ENCODE measurements at regions not wholly inside any gene's neighbourhood (a gene's known extent, or its start where the extent isn't known, plus 50 kb on each side); places are given as distances from the start of the nearest gene placed in this dataset.

DNA sequence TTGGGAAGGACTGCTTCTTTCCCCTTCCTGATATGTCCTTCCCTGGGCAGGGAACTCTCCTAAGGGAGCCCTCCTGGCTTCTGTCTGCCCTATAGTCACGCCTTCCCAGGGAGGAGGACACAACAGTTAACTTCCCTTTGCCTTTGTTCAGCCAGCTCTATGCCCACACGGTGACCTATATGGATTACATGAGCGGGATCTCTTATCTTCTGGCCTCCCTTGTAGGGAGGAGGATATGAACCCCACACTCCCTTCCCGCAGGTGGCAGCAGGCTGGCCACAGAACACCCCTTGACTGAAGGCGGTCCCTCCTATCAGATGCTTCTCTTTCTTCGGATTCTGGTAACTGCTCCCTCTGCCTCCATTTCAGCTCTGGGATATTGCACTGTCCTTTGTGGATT is 135.6 kb upstream of the MAX start:
- CTCF ChIA-PET: interaction anchor here (1.1 kb wide), 1 partner anchor 26 kb away, joined by 3 read pairs; no protein-coding TSS in a partner anchor
- H3K9me3 Mint-ChIP-seq: no peaks in the 10 kb centered on the region
- DNase-seq: no peak
- peaks cover 19% of the 10 kb centered on the region for H3K27me3 Mint-ChIP-seq
- H3K27ac Mint-ChIP-seq: no peak overlapping the region
- peaks cover 2% of the 10 kb centered on the region for H3K36me3 Mint-ChIP-seq
- no peak overlapping the region for H3K4me3 Mint-ChIP-seq
- H3K4me1 Mint-ChIP-seq: peaks cover 5% of the 10 kb centered on the region

DNA sequence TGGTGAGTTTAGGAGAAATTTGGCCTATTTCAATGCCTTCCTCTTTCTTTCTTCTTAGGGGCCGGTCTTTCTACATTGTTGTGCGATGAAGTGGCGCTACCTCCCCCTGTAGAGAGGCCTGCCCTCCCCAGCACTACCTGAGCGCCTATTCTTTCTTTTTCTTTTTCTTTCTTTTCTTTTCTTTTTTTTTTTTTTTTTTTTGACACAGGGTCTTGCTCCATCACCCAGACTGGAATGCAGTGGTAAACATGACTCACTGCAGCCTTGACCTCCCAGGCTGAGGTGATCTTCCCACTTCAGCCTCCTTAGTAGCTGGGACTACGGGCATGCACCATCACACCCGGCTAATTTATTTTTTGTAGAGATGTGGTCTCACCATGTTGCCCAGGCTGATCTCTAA is 136.1 kb upstream of the MAX start:
- CTCF ChIA-PET: interaction anchor here (1.1 kb wide), 1 partner anchor 26 kb away, joined by 3 read pairs; no protein-coding TSS in a partner anchor
- peaks cover 2% of the 10 kb centered on the region for H3K36me3 Mint-ChIP-seq
- no peak for DNase-seq

DNA sequence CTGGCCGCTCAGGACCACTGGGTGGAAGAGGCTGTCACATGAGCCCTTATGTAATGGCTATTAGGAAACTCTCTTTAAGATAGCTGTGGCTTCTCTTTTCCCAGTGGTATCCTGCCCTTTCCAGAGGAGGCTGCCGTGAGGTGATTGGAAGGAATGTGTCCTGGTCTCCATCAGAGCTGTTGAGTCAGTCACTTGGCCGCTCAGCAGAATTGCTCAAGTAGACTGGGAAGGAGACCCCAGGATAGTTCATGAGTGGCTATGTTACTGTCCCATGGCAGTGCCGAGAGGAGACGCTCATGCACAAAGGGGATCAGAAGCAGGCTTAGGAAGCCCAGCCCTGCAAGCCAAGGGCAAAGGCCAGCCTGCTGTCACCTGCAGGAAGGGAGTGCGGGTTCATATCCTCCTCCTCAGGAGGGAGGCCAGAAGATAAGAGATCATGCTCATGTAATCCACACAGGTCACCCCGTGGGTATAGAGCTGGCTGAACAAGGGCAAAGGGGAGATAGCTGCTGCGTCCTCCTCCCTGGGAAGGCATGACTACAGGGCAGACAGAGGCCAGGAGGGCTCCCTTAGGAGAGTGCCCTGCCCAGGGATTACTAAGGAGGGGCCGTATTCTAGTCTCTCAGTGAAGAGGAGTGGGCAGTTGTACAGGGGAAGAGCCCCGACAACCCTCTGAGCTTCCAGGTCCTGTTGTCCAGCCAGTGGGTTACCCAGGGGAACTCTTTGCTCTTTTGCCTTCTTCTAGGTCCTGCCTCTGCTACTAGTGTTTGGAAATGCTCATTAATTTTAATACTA is 137.0 kb upstream of the MAX start:
- Mint-ChIP-seq H3K27me3 (peaks cover 17% of the 10 kb centered on the region), H3K4me1 (peaks cover 5% of the 10 kb centered on the region), H3K36me3 (peaks cover 2% of the 10 kb centered on the region), H3K27ac (no peak overlapping the region), H3K9me3 (no peaks in the 10 kb centered on the region), H3K4me3 (no peak overlapping the region)
- CTCF ChIA-PET: interaction anchor here (1.6 kb wide), 1 partner anchor 15 kb away, joined by 7 read pairs; no protein-coding TSS in a partner anchor
- no peak for DNase-seq

More for the DNA sequence above, 136.1 kb upstream of the MAX start:
- peaks cover 5% of the 10 kb centered on the region for H3K4me1 Mint-ChIP-seq
- no peaks in the 10 kb centered on the region for H3K9me3 Mint-ChIP-seq
- no peak overlapping the region for H3K27ac Mint-ChIP-seq
- no peak overlapping the region for H3K4me3 Mint-ChIP-seq
- H3K27me3 Mint-ChIP-seq: peaks cover 19% of the 10 kb centered on the region

DNA sequence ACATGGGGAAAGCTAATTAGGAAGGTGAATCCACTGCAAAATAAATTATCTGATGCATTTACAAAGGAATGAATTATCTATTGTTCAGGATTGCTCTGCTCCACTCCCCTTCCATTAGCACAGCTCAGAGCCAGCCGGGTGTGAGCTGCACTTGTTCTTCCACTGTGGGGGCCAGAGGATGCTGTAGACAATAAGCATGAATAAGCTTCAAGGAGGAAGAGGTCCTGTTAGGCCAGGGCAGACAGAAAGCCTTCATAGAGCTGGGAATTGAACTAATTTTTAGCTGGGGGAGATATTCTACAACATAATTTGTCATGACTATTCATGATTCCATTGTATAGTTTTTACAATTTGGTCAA is 137.6 kb upstream of the MAX start:
- Mint-ChIP-seq H3K4me1 (peaks cover 5% of the 10 kb centered on the region), H3K9me3 (no peaks in the 10 kb centered on the region), H3K27me3 (peaks cover 13% of the 10 kb centered on the region), H3K27ac (no peak overlapping the region), H3K4me3 (no peak overlapping the region), H3K36me3 (peaks cover 2% of the 10 kb centered on the region)
- CTCF ChIA-PET: interaction anchor here (1.6 kb wide), 1 partner anchor 15 kb away, joined by 7 read pairs; no protein-coding TSS in a partner anchor
- no peak for DNase-seq

DNA sequence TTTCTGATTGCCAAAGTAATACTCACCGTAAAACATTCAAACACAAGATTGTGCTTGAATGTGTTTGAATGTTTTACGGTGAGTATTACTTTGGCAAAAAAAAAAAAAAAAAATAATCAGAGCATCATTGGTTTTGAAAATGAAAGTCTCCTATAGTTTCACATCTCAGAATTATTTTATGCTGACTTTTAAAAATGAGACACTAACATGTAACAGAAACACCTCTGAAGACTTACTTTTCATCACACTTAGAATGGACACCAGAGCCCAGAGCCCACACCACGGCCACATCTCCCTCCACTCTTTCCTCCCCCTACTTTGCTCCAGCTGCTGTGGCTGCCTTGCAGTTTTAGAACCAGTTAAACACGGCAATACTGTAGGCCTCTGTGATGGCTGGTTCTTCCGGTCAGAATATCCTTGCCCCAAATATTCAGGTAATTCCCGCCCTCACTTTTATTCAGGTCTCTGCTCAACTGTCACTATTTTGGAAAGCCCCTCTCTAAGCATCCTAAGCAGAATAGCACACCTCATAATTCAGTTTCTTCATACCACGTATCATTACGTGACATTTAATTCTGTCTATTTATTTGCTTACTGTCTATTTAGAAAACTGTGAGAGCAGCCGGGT is 138.9 kb upstream of the MAX start:
- Mint-ChIP-seq H3K27me3 (peaks cover 17% of the 10 kb centered on the region), H3K27ac (no peak overlapping the region), H3K4me3 (no peak overlapping the region), H3K36me3 (no peaks in the 10 kb centered on the region), H3K4me1 (peaks cover 16% of the 10 kb centered on the region), H3K9me3 (no peaks in the 10 kb centered on the region)
- no peak for DNase-seq
- CTCF ChIA-PET: interaction anchor here (0.9 kb wide), 1 partner anchor 17 kb away, joined by 3 read pairs; no protein-coding TSS in a partner anchor

DNA sequence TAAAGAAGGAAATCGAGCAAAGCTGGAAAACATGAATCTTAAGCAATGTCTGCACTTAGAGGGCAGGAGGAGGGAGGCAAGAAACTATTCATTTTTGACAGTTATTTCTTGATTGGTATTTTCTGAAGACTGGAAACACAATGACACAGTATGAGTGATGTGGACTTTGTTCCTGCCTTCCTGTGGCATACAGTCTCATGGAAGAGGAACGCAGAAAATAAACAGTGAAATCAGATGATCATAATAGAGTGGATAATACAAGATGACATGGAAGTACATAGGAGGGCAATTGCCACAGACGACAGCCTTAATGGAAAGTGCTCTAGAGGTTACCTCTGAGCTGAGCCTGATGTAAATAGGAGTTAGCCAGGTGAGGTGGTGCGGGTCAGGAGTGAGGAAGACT is 140.4 kb upstream of the MAX start:
- Mint-ChIP-seq H3K27ac (no peak overlapping the region), H3K36me3 (no peaks in the 10 kb centered on the region), H3K4me3 (no peak overlapping the region), H3K4me1 (peaks cover 16% of the 10 kb centered on the region), H3K9me3 (no peaks in the 10 kb centered on the region), H3K27me3 (peaks cover 13% of the 10 kb centered on the region)
- CTCF ChIA-PET: no interaction called here
- no peak for DNase-seq

DNA sequence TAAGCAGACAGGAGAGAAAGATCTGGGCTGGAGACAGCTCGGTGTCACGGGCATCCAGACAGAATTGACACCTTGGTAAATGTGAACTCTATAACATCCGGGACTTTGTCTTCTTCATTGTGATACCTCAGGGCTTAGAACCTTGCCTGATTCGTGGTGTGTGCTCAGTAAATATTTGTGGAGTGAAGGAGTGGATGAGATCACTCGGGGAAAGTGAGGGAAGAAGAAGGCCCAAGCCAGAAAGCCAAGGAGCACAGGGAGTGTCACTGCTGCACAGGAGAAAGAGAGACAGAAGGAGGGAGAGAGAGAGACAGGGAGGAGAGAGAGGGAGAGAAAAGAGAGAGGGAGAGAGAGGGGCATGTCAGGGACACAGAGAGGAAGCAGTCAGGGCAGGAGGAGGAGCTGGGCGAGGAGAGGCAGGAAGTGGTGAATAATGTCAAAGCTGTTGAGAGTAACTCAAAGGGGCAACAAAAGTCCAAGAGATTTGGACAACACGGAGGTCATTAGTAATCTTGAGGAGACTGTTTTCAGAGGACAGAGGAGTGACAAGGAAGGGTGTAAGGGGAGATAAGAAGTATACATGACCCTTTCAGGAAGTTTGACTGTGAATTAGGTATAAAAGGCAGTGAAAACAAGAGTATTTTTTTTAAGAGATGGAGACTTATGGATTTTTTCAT is 141.6 kb upstream of the MAX start:
- CTCF ChIA-PET: no interaction called here
- Mint-ChIP-seq H3K4me1 (peaks cover 16% of the 10 kb centered on the region), H3K27me3 (peaks cover 4% of the 10 kb centered on the region), H3K9me3 (no peaks in the 10 kb centered on the region), H3K27ac (no peak overlapping the region), H3K4me3 (no peak overlapping the region), H3K36me3 (no peaks in the 10 kb centered on the region)
- peak; percentile 53 for DNase-seq

DNA sequence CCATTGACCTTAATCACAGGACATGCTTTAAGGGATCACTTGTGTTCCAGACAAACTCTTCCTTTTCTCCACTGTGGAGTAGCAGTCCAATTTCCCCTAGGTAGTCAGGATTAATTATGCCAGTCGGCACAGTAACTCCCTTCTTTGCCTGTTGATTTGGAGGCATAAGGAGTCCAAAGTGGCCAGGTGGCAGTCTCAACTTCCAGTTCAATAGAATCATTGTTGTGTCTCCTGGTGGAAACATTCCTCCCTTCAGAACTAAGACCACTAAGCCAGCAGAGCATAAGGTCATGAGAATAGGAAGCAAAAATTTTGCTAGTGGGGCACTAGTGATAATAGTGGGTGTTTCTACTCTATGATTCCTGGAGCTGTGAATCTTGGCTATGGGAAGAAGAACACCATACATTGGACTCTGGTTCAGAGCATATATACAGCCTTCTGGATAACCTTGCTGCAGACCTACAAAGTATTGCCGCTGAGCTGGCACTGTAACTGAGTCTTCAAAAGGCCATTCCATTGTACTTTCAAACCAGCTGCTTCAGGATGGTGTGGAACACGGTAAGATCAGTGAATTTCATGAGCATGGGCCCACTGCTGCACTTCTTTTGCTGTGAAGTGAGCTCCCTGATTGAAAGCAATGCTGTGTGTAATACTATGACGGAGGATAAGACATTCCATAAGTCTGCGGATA is 147.3 kb upstream of the MAX start:
- H3K36me3 Mint-ChIP-seq: no peaks in the 10 kb centered on the region
- no peaks in the 10 kb centered on the region for H3K9me3 Mint-ChIP-seq
- H3K27me3 Mint-ChIP-seq: peaks cover 4% of the 10 kb centered on the region
- H3K4me3 Mint-ChIP-seq: no peak overlapping the region
- H3K4me1 Mint-ChIP-seq: peaks cover 19% of the 10 kb centered on the region
- no peak for DNase-seq
- H3K27ac Mint-ChIP-seq: no peak overlapping the region
- CTCF ChIA-PET: no interaction called here

DNA sequence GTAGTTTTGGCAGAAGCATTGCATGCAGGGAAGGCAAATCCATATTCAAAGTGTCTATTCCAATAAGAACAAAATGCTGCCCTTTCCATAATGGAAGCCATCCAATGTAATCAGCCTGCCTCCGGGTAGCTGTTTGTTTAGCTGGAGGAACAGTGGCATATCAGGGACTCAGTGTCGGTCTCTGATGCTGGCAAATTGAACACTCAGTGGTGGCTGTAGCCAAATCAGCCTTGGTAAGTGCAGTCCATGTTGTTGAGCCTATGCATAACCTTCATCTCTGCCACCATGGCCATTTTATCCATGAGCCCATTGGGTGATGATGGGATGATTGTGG is 147.8 kb upstream of the MAX start:
- Mint-ChIP-seq H3K36me3 (no peaks in the 10 kb centered on the region), H3K27me3 (peaks cover 3% of the 10 kb centered on the region), H3K9me3 (no peaks in the 10 kb centered on the region), H3K4me1 (peaks cover 23% of the 10 kb centered on the region), H3K27ac (no peak overlapping the region), H3K4me3 (no peak overlapping the region)
- DNase-seq: no peak
- CTCF ChIA-PET: no interaction called here

DNA sequence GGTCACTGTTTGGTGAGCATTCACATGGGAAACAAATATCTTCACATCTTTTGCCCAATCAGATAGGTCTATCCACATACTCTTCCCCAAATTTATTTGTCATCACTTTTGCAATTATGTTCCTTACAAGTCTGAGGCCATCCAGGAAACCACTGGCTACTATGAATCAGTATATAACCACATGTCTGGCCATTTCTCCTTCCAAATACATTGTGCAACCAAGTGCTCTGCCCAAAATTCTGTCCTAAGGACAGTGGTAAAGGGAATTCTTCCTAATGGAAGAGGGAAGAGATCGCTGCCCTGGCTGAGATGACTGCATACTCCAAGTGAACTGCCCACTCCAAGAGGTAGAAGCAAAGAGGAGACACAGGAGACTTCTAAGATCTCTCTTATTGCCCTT is 148.9 kb upstream of the MAX start:
- no peak for DNase-seq

DNA sequence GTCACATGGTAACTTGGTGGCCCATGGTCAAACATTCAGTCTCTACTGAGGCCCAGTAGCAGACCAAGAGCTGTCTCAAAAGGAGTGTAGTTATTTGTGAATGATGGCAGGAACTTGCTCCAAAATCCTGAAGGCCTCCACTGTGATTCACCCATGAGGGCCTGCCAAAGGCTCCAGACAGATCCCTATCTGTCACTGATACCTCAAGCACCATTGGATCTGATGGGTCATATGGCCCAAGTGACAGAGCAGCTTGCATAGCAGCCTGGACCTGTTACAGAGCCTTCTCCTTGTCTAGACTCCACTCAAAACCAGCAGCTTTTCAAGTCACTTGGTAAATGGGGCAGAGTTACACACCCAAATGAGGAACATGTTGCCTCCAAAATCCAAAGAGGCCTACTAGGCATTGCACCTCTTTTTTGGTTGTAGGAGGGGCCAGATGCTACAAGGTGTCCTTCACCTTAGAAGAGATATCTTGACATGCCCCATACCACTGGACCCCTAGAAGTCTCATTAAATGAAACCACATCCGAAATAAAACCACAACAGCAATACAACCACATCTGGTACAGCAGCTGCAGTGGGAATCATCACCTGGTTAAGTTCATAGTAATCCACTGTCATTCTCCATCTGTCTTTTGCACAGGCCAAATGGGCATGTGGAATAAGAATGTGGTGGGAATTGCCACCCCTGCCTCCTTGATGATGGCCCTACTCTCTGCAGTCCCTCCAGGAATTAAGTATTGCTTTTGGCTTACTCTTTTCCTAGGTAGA is 150.4 kb upstream of the MAX start:
- CTCF ChIA-PET: interaction anchor here (1.0 kb wide), 2 partner anchors 89 to 97 kb away, joined by 3 read pairs; no protein-coding TSS in a partner anchor
- H3K4me1 Mint-ChIP-seq: peaks cover 20% of the 10 kb centered on the region
- H3K27ac Mint-ChIP-seq: no peak overlapping the region
- no peaks in the 10 kb centered on the region for H3K36me3 Mint-ChIP-seq
- H3K9me3 Mint-ChIP-seq: no peaks in the 10 kb centered on the region
- no peak overlapping the region for H3K4me3 Mint-ChIP-seq
- peaks cover 5% of the 10 kb centered on the region for H3K27me3 Mint-ChIP-seq
- DNase-seq: no peak

More for the DNA sequence above, 148.9 kb upstream of the MAX start:
- Mint-ChIP-seq H3K36me3 (no peaks in the 10 kb centered on the region), H3K27ac (no peak overlapping the region), H3K9me3 (no peaks in the 10 kb centered on the region), H3K4me1 (peaks cover 19% of the 10 kb centered on the region), H3K27me3 (no peaks in the 10 kb centered on the region), H3K4me3 (no peak overlapping the region)
- CTCF ChIA-PET: no interaction called here

DNA sequence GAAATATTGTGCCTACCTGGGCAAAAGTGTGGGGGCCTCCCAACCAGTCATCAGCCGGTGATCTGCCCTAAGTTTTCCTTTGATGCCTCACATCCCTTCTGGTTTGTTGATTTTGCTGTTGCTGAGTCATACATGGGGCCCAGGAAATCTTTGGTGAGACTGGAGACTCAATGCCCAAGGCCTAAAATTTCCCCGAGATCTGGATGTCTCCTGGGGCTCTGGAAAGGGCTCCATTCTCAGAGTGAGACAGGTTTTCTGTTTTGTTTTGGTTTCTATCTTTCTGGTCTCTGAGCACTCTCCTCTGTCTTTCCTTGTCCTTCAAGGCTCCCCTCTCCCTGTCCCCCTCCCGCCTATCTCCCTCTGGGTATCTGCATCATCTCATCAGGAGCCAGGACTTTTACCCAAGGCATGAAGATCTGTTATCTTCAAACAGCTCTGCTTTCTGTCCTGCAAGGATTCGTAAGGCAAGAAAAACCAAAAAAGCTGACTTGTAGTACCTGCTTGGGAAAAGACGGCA is 152.8 kb upstream of the MAX start:
- CTCF ChIA-PET: interaction anchor here (1.4 kb wide), 1 partner anchor 705 kb away, joined by 3 read pairs; no protein-coding TSS in a partner anchor
- H3K27ac Mint-ChIP-seq: no peak overlapping the region
- H3K4me1 Mint-ChIP-seq: peaks cover 22% of the 10 kb centered on the region
- H3K36me3 Mint-ChIP-seq: peaks cover 5% of the 10 kb centered on the region
- peaks cover 4% of the 10 kb centered on the region for H3K9me3 Mint-ChIP-seq
- no peak for DNase-seq
- H3K4me3 Mint-ChIP-seq: no peak overlapping the region
- H3K27me3 Mint-ChIP-seq: peaks cover 13% of the 10 kb centered on the region
